Right hindlimb (tissue), 1 donor: ENCODE measurements at regions not wholly inside any gene's neighbourhood (a gene's known extent, or its start where the extent isn't known, plus 50 kb on each side); places are given as distances from the start of the nearest gene placed in this dataset.
A peak's percentile ranks its signal among the peaks of the same experiment; 100 is the strongest.

Source experiments
- DNase-seq: peaks from one replicate; pipeline ENCODE4 v3.0.0-alpha.2; 2018

- no peak for DNase-seq
Measured at GRCh38 chr10:31635415-31636065, 293.1 kb downstream of the ARHGAP12 start.

GRCh38 chr10:31635009-31635408, 293.6 kb downstream of the ARHGAP12 start:
- DNase-seq: no peak

GRCh38 chr10:31630861-31631567, 297.6 kb downstream of the ARHGAP12 start:
- no peak for DNase-seq

- DNase-seq: no peak
Measured at GRCh38 chr10:31625566-31625965, 303.1 kb downstream of the ARHGAP12 start.

- DNase-seq: no peak
Measured at GRCh38 chr10:31624611-31625010, 304.0 kb downstream of the ARHGAP12 start.

- no peak for DNase-seq
Measured at GRCh38 chr10:31623947-31624346, 304.7 kb downstream of the ARHGAP12 start.

- peak; percentile 45 for DNase-seq
Measured at GRCh38 chr10:31623466-31623865, 304.4 kb downstream of the ZEB1 start.

- peak; percentile 53 for DNase-seq
Measured at GRCh38 chr10:31622978-31623377, 304.0 kb downstream of the ZEB1 start.

- DNase-seq: no peak
Measured at GRCh38 chr10:31621733-31622132, 302.7 kb downstream of the ZEB1 start.

- peak; percentile 88 for DNase-seq
Measured at GRCh38 chr10:31620226-31621151, 301.5 kb downstream of the ZEB1 start.

GRCh38 chr10:31619531-31620061, 300.6 kb downstream of the ZEB1 start:
- peak; percentile 70 for DNase-seq

- peak; percentile 55 for DNase-seq
Measured at GRCh38 chr10:31618541-31619291, 299.7 kb downstream of the ZEB1 start.

- no peak for DNase-seq
Measured at GRCh38 chr10:31617757-31618156, 298.7 kb downstream of the ZEB1 start.

- no peak for DNase-seq
Measured at GRCh38 chr10:31617133-31617532, 298.1 kb downstream of the ZEB1 start.

GRCh38 chr10:31615129-31615528, 296.1 kb downstream of the ZEB1 start:
- no peak for DNase-seq

- no peak for DNase-seq
Measured at GRCh38 chr10:31614611-31615010, 295.6 kb downstream of the ZEB1 start.

GRCh38 chr10:31612082-31612481, 293.1 kb downstream of the ZEB1 start:
- DNase-seq: no peak

- DNase-seq: no peak
Measured at GRCh38 chr10:31611161-31611560, 292.1 kb downstream of the ZEB1 start.

- DNase-seq: no peak
Measured at GRCh38 chr10:31607481-31607880, 288.5 kb downstream of the ZEB1 start.

- no peak for DNase-seq
Measured at GRCh38 chr10:31606841-31607240, 287.8 kb downstream of the ZEB1 start.

- no peak for DNase-seq
Measured at GRCh38 chr10:31605861-31606525, 287.0 kb downstream of the ZEB1 start.

GRCh38 chr10:31605426-31605825, 286.4 kb downstream of the ZEB1 start:
- DNase-seq: no peak
